Ectodermal cell (in vitro differentiated cells): ENCODE measurements at regions not wholly inside any gene's neighbourhood (a gene's known extent, or its start where the extent isn't known, plus 50 kb on each side); places are given as distances from the start of the nearest gene placed in this dataset.

ENCODE experiments used
- H3K27ac ChIP-seq: 2 replicates; pipeline ENCODE4 v1.7.0; 2013; ENCODE audit warnings: mild to moderate bottlenecking, low read depth, low read length; ENCODE audit not compliant: insufficient read depth, poor library complexity, severe bottlenecking
- H3K27me3 ChIP-seq: 2 replicates; pipeline ENCODE4 v1.7.0; 2013; ENCODE audit warnings: mild to moderate bottlenecking, low read length; ENCODE audit not compliant: insufficient read depth, control insufficient read depth, poor library complexity, severe bottlenecking
- H3K36me3 ChIP-seq: one replicate; pipeline ENCODE4 v1.7.0; 2013; ENCODE audit warnings: low read length; ENCODE audit not compliant: control insufficient read depth, insufficient read depth
- H3K4me1 ChIP-seq: one replicate; pipeline ENCODE4 v1.7.0; 2013; ENCODE audit warnings: low read length; ENCODE audit not compliant: control insufficient read depth, insufficient read depth
- H3K4me3 ChIP-seq: 2 replicates; pipeline ENCODE4 v1.7.0; 2013; ENCODE audit warnings: low read depth, low read length, control low read depth; ENCODE audit not compliant: insufficient read depth
- H3K9me3 ChIP-seq: 2 replicates; pipeline ENCODE4 v1.7.0; 2013; ENCODE audit warnings: mild to moderate bottlenecking, low read length, moderate library complexity; ENCODE audit not compliant: control insufficient read depth
- WGBS, 2 experiments: methylation state at CpG; one replicate each; pipeline ENCODE4 v1.1.7; 2013; ENCODE audit warnings: missing lambda C conversion rate in 2 of 2; 5-methylcytosine and 5-hydroxymethylcytosine counted together

- Histone ChIP-seq H3K27ac (no peak overlapping the region), H3K4me3 (no peak overlapping the region), H3K9me3 (no peaks in the 10 kb centered on the region), H3K36me3 (no peaks in the 10 kb centered on the region), H3K4me1 (no peaks in the 10 kb centered on the region), H3K27me3 (no peaks in the 10 kb centered on the region)
- 90 to 93% methylated on average over 2 of the region's 2 CpGs for whole genome bisulfite sequencing, 2 experiments
Measured at GRCh38 chr5:152135827-152136226, 211.2 kb upstream of the GLRA1 start.

- Histone ChIP-seq H3K36me3 (no peaks in the 10 kb centered on the region), H3K27me3 (no peaks in the 10 kb centered on the region), H3K27ac (no peak overlapping the region), H3K9me3 (no peaks in the 10 kb centered on the region), H3K4me1 (peaks cover 30% of the 10 kb centered on the region), H3K4me3 (no peak overlapping the region)
- WGBS, 2 experiments = 77 to 82% methylated on average over 7 of the region's 7 CpGs
Measured at GRCh38 chr5:152125661-152126205, 201.1 kb upstream of the GLRA1 start.

DNA sequence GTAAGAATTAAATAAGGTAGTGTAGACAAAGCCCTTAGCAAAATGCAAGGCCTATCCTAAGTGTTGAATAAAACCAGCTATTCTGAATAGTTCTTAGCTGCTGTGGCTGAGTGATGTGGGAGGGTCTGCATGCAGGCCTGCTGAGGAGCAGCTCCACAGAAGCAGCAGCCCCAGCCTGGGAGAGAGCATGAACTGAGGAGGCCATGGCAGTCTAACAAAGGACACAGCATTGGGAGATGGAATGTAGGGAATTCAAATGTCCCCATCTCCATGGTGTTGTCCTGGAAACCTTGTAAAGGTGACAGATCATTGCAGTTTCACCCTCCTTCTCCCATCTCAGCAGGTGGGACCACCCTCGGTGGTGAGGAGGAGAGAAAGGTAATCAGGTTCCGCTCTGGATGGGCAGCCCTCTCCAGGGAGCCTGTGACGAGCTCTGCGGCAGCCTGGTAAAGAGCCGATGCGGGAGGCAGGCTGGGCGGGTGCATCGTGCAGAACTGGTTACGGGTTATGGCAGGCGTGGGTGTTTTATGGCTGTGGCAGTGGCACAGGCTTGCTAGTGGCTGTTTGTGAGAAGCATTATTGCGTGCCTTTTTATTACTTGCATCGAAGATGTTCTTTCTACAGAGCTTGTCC lies 199.9 kb upstream of the GLRA1 start:
- Histone ChIP-seq H3K4me3 (no peak overlapping the region), H3K36me3 (no peaks in the 10 kb centered on the region), H3K4me1 (peaks cover 30% of the 10 kb centered on the region), H3K27me3 (no peaks in the 10 kb centered on the region), H3K27ac (peak overlapping the region; percentile 4), H3K9me3 (no peaks in the 10 kb centered on the region)
- WGBS, 2 experiments = 66 to 77% methylated on average over 12 of the region's 12 CpGs

GRCh38 chr5:152118676-152119470 lies 194.2 kb upstream of the GLRA1 start:
- H3K9me3 ChIP-seq = peaks cover 2% of the 10 kb centered on the region
- H3K36me3 ChIP-seq = no peaks in the 10 kb centered on the region
- peaks cover 26% of the 10 kb centered on the region for H3K4me1 ChIP-seq
- no peaks in the 10 kb centered on the region for H3K27me3 ChIP-seq
- 71 to 73% methylated on average over 5 of the region's 5 CpGs for WGBS, 2 experiments
- no peak overlapping the region for H3K27ac ChIP-seq
- no peak overlapping the region for H3K4me3 ChIP-seq

GRCh38 chr5:152116934-152117333 lies 192.3 kb upstream of the GLRA1 start:
- WGBS, 2 experiments = 95% methylated on average over 3 of the region's 3 CpGs
- Histone ChIP-seq H3K4me1 (peaks cover 14% of the 10 kb centered on the region), H3K4me3 (no peak overlapping the region), H3K9me3 (peaks cover 2% of the 10 kb centered on the region), H3K27me3 (no peaks in the 10 kb centered on the region), H3K36me3 (no peaks in the 10 kb centered on the region), H3K27ac (no peak overlapping the region)

DNA sequence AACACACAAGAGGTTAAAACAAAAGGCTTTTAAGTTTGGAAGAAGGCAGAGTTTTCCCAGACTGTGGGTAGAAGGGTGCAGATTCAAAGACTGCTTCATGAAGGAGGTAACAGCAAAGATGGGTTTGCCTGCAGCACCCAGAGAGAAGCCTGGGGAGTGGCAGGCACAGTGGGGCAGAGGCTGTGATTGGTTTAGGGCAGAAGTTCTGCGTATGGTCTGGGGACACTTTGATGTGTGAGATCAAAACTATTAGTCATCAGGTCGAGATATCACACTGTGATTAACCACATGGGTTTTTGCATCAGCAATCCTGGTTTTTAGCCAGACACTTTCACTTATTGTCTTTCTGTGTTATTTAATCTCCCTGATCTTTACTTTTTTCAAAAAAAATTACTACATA lies 188.8 kb upstream of the GLRA1 start:
- H3K27me3 ChIP-seq = no peaks in the 10 kb centered on the region
- 91 to 96% methylated on average over 2 of the region's 2 CpGs for WGBS, 2 experiments
- H3K4me3 ChIP-seq = no peak overlapping the region
- H3K9me3 ChIP-seq = peaks cover 2% of the 10 kb centered on the region
- no peak overlapping the region for H3K27ac ChIP-seq
- peaks cover 3% of the 10 kb centered on the region for H3K4me1 ChIP-seq
- no peaks in the 10 kb centered on the region for H3K36me3 ChIP-seq

DNA sequence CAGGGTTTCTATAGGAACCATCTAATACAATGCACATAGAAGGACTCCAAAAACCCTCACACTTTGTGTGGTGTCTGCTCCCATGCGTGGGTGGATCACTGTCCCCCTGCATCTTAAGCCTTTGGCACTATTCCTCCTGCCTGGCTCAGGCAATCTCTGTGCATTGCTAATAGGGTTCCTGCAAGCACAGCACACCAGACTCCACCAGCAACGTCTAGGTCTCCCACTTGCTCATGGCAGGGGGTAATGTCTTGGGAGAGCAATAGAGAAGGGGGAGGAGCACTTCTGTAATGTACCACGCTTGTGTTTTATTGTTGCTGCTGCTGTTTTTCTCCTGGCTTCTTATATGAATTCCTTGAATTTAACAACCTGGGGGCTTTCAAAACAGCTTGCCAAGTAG lies 182.6 kb upstream of the GLRA1 start:
- H3K27ac ChIP-seq = no peak overlapping the region
- H3K9me3 ChIP-seq = no peaks in the 10 kb centered on the region
- no peaks in the 10 kb centered on the region for H3K36me3 ChIP-seq
- WGBS, 2 experiments = 35 to 42% methylated on average over 3 of the region's 3 CpGs
- H3K4me1 ChIP-seq = peaks cover 30% of the 10 kb centered on the region
- no peak overlapping the region for H3K4me3 ChIP-seq
- no peaks in the 10 kb centered on the region for H3K27me3 ChIP-seq

- no peaks in the 10 kb centered on the region for H3K9me3 ChIP-seq
- H3K27ac ChIP-seq = no peak overlapping the region
- no peak overlapping the region for H3K4me3 ChIP-seq
- H3K27me3 ChIP-seq = no peaks in the 10 kb centered on the region
- peaks cover 30% of the 10 kb centered on the region for H3K4me1 ChIP-seq
- H3K36me3 ChIP-seq = no peaks in the 10 kb centered on the region
- 68 to 86% methylated on average over 2 of the region's 2 CpGs for WGBS, 2 experiments
Measured at GRCh38 chr5:152106571-152106970, 181.9 kb upstream of the GLRA1 start.

- Histone ChIP-seq H3K4me3 (no peak overlapping the region), H3K27ac (no peak overlapping the region), H3K4me1 (peaks cover 35% of the 10 kb centered on the region), H3K9me3 (no peaks in the 10 kb centered on the region), H3K36me3 (no peaks in the 10 kb centered on the region), H3K27me3 (no peaks in the 10 kb centered on the region)
- WGBS, 2 experiments = 100% methylated on average over 1 of the region's 2 CpGs; no CpG with 5 or more reads in 1 of the 2 experiments
Measured at GRCh38 chr5:152105085-152105484, 180.4 kb upstream of the GLRA1 start.

- Histone ChIP-seq H3K27me3 (no peaks in the 10 kb centered on the region), H3K9me3 (no peaks in the 10 kb centered on the region), H3K27ac (no peak overlapping the region), H3K36me3 (no peaks in the 10 kb centered on the region), H3K4me1 (peaks cover 36% of the 10 kb centered on the region), H3K4me3 (no peak overlapping the region)
- 25 to 26% methylated on average over 3 of the region's 3 CpGs for WGBS, 2 experiments
Measured at GRCh38 chr5:152104211-152104610, 179.6 kb upstream of the GLRA1 start.
